H9 (cell line): ENCODE measurements at regions not wholly inside any gene's neighbourhood (a gene's known extent, or its start where the extent isn't known, plus 50 kb on each side); places are given as distances from the start of the nearest gene placed in this dataset.

Experiments used
- DNase-seq: peaks from one replicate; pipeline ENCODE4 v3.0.0-alpha.2; 2017
- H2AFZ ChIP-seq: one replicate; pipeline ENCODE4 v1.6.1; 2013; ENCODE audit warnings: mild to moderate bottlenecking, low read length, control low read depth, moderate library complexity
- H2AK5ac ChIP-seq: 2 replicates; pipeline ENCODE4 v1.6.1; 2013; ENCODE audit warnings: low read length, control low read depth, mixed read lengths; ENCODE audit not compliant: insufficient read length
- H2BK120ac ChIP-seq: one replicate; pipeline ENCODE4 v1.6.1; 2013; ENCODE audit warnings: low read depth, mild to moderate bottlenecking, low read length, control low read depth, inconsistent platforms; ENCODE audit not compliant: poor library complexity, severe bottlenecking
- H2BK12ac ChIP-seq: 2 replicates; pipeline ENCODE4 v1.6.1; 2013; ENCODE audit warnings: low read length, control low read depth, mixed read lengths, low read depth; ENCODE audit not compliant: insufficient read length
- H2BK15ac ChIP-seq: 2 replicates; pipeline ENCODE4 v1.6.1; 2013; ENCODE audit warnings: low read depth, low read length, control low read depth
- H2BK20ac ChIP-seq: one replicate; pipeline ENCODE4 v1.6.1; 2013; ENCODE audit warnings: low read depth, mild to moderate bottlenecking, low read length, control low read depth, inconsistent platforms; ENCODE audit not compliant: poor library complexity, severe bottlenecking
- H2BK5ac ChIP-seq: 2 replicates; pipeline ENCODE4 v1.6.1; 2013; ENCODE audit warnings: low read length, control low read depth, mixed read lengths; ENCODE audit not compliant: insufficient read length
- H3K14ac ChIP-seq: 2 replicates; pipeline ENCODE4 v1.6.1; 2013; ENCODE audit warnings: low read length, control low read depth; ENCODE audit not compliant: insufficient read depth
- H3K18ac ChIP-seq: 2 replicates; pipeline ENCODE4 v1.6.1; 2013; ENCODE audit warnings: low read depth, mild to moderate bottlenecking, mixed read lengths, low read length, control low read depth; ENCODE audit not compliant: insufficient read length
- H3K23ac ChIP-seq: 2 replicates; pipeline ENCODE4 v1.6.1; 2013; ENCODE audit warnings: low read length, control low read depth, mixed read lengths, low read depth; ENCODE audit not compliant: insufficient read length
- H3K23me2 ChIP-seq: 2 replicates; pipeline ENCODE4 v1.6.1; 2013; ENCODE audit warnings: low read depth, mild to moderate bottlenecking, mixed read lengths, low read length, control low read depth; ENCODE audit not compliant: insufficient read length, poor library complexity, severe bottlenecking
- H3K27ac ChIP-seq: 2 replicates; pipeline ENCODE4 v1.5.1; 2013; ENCODE audit warnings: low read length, control low read depth, mixed read lengths, low read depth; ENCODE audit not compliant: insufficient read length
- H3K27me3 ChIP-seq: 2 replicates; pipeline ENCODE4 v1.6.1; 2013; ENCODE audit warnings: low read length, control low read depth, inconsistent platforms; ENCODE audit not compliant: insufficient read depth
- H3K4ac ChIP-seq: 2 replicates; pipeline ENCODE4 v1.6.1; 2013; ENCODE audit warnings: low read depth, mild to moderate bottlenecking, control low read depth, inconsistent platforms, low read length, moderate library complexity
- H3K4me1 ChIP-seq: 2 replicates; pipeline ENCODE4 v1.6.1; 2013; ENCODE audit warnings: low read length, control low read depth, inconsistent platforms; ENCODE audit not compliant: insufficient read depth
- H3K4me2 ChIP-seq: 2 replicates; pipeline ENCODE4 v1.6.1; 2013; ENCODE audit warnings: low read length, control low read depth, mixed read lengths; ENCODE audit not compliant: insufficient read length, insufficient read depth
- H3K56ac ChIP-seq: 2 replicates; pipeline ENCODE4 v1.6.1; 2013; ENCODE audit warnings: low read depth, mild to moderate bottlenecking, mixed read lengths, low read length, control low read depth; ENCODE audit not compliant: insufficient read length
- H3K79me1 ChIP-seq: 2 replicates; pipeline ENCODE4 v1.6.1; 2013; ENCODE audit warnings: low read depth, mild to moderate bottlenecking, moderate library complexity, low read length, control low read depth, inconsistent platforms; ENCODE audit not compliant: insufficient read depth, poor library complexity, severe bottlenecking
- H3K79me2 ChIP-seq: 2 replicates; pipeline ENCODE4 v1.6.1; 2013; ENCODE audit warnings: low read length, control low read depth, inconsistent platforms; ENCODE audit not compliant: insufficient read depth
- H3K9ac ChIP-seq: 2 replicates; pipeline ENCODE4 v1.6.1; 2013; ENCODE audit warnings: low read length, control low read depth, mixed read lengths; ENCODE audit not compliant: insufficient read length; ENCODE audit errors: extremely low read depth
- H3K9me3 ChIP-seq: one replicate; pipeline ENCODE4 v1.6.1; 2013; ENCODE audit warnings: low read depth, low read length, inconsistent platforms; ENCODE audit not compliant: control insufficient read depth
- H3T11ph ChIP-seq: one replicate; pipeline ENCODE4 v1.6.1; 2013; ENCODE audit warnings: mild to moderate bottlenecking, low read length, control low read depth, inconsistent platforms
- H4K20me1 ChIP-seq: one replicate; pipeline ENCODE4 v1.6.1; 2013; ENCODE audit not compliant: control insufficient read depth, insufficient read length, insufficient read depth
- H4K5ac ChIP-seq: 2 replicates; pipeline ENCODE4 v1.6.1; 2013; ENCODE audit warnings: low read depth, mild to moderate bottlenecking, mixed read lengths, low read length, control low read depth; ENCODE audit not compliant: insufficient read length
- H4K8ac ChIP-seq: replicated peaks from 2 replicates; pipeline ENCODE4 v1.6.1; 2013; ENCODE audit warnings: low read length, control low read depth, mixed read lengths, low read depth; ENCODE audit not compliant: insufficient read length
- H4K91ac ChIP-seq: 2 replicates; pipeline ENCODE4 v1.6.1; 2013; ENCODE audit warnings: low read depth, mild to moderate bottlenecking, moderate library complexity, mixed read lengths, low read length, control low read depth; ENCODE audit not compliant: insufficient read length
- H3K27ac Mint-ChIP-seq, 3 experiments: 2 replicates in 2 of 3; 3 replicates in 1 of 3; pipeline ENCODE4 v1.8.0; 2020 to 2021; ENCODE audit warnings: mixed read lengths in 3 of 3, mild to moderate bottlenecking in 1 of 3, moderate library complexity in 1 of 3
- H3K27me3 Mint-ChIP-seq: 2 replicates; pipeline ENCODE4 v1.8.0; 2021; ENCODE audit warnings: low read depth, mild to moderate bottlenecking, moderate library complexity, mixed read lengths
- H3K36me3 Mint-ChIP-seq, 3 experiments: 2 replicates in 2 of 3; 3 replicates in 1 of 3; pipeline ENCODE4 v1.8.0; 2020 to 2021; ENCODE audit warnings: low read depth in 3 of 3, mixed read lengths in 3 of 3; ENCODE audit not compliant: insufficient read depth in 1 of 3
- H3K4me1 Mint-ChIP-seq, 2 experiments: 2 replicates each; pipeline ENCODE4 v1.8.0; 2020; ENCODE audit warnings: mixed read lengths in 2 of 2
- H3K4me3 Mint-ChIP-seq, 2 experiments: 2 replicates in 1 of 2; 3 replicates in 1 of 2; pipeline ENCODE4 v1.8.0; 2020 to 2021; ENCODE audit warnings: mild to moderate bottlenecking in 2 of 2, mixed read lengths in 2 of 2, moderate library complexity in 1 of 2
- H3K9me3 Mint-ChIP-seq, 2 experiments: 2 replicates in 1 of 2; 3 replicates in 1 of 2; pipeline ENCODE4 v1.8.0; 2020; ENCODE audit warnings: mild to moderate bottlenecking in 2 of 2, mixed read lengths in 2 of 2, moderate library complexity in 1 of 2
- WGBS: extraction: QIAGEN DNeasy Blood & Tissue Kit; methylation state at CpG from one replicate; pipeline ENCODE4 v1.1.7; 2013; ENCODE audit warnings: missing lambda C conversion rate, low lambda C conversion rate, mixed read lengths; ENCODE audit not compliant: insufficient read length; ENCODE audit errors: extremely low coverage; 5-methylcytosine and 5-hydroxymethylcytosine counted together
- TF ChIP-seq, protein P1 (sequence below): fragments of 200-600 bp; sonication (generic); conservative IDR thresholded peaks from 3 replicates; pipeline ENCODE4 v1.8.0; 2021; ENCODE audit warnings: antibody characterized with exemption, mild to moderate bottlenecking

- H3K14ac ChIP-seq, result no peak overlapping the region
- H3K27ac ChIP-seq, result no peak overlapping the region
- H3K4ac ChIP-seq, result no peak overlapping the region
- H2BK120ac ChIP-seq, result no peak overlapping the region
- no peak overlapping the region for H2BK15ac ChIP-seq
- Mint-ChIP-seq H3K36me3 (peaks cover 0 to 19% (median 10%) of the 10 kb centered on the region in 3 experiments; a peak in 5 of 7 replicates), H3K27me3 (no peaks in the 10 kb centered on the region), H3K9me3 (peaks cover 0 to 3% of the 10 kb centered on the region in 2 experiments; a peak in 3 of 5 replicates), H3K4me1 (peaks cover 42 to 55% of the 10 kb centered on the region in 2 experiments), H3K4me3 (no peak overlapping the region), H3K27ac (no peak overlapping the region)
- H3K4me1 ChIP-seq, result peaks cover 19% of the 10 kb centered on the region; the same call in 1 of the 2 replicates
- H4K91ac ChIP-seq, result no peak overlapping the region
- H3T11ph ChIP-seq, result no peak overlapping the region
- TF ChIP-seq, protein P1, sequence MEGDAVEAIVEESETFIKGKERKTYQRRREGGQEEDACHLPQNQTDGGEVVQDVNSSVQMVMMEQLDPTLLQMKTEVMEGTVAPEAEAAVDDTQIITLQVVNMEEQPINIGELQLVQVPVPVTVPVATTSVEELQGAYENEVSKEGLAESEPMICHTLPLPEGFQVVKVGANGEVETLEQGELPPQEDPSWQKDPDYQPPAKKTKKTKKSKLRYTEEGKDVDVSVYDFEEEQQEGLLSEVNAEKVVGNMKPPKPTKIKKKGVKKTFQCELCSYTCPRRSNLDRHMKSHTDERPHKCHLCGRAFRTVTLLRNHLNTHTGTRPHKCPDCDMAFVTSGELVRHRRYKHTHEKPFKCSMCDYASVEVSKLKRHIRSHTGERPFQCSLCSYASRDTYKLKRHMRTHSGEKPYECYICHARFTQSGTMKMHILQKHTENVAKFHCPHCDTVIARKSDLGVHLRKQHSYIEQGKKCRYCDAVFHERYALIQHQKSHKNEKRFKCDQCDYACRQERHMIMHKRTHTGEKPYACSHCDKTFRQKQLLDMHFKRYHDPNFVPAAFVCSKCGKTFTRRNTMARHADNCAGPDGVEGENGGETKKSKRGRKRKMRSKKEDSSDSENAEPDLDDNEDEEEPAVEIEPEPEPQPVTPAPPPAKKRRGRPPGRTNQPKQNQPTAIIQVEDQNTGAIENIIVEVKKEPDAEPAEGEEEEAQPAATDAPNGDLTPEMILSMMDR, result no peak
- H4K20me1 ChIP-seq, result no peaks in the 10 kb centered on the region
- no peak overlapping the region for H2BK5ac ChIP-seq
- H3K9ac ChIP-seq, result no peak overlapping the region
- H3K79me2 ChIP-seq, result no peaks in the 10 kb centered on the region
- H4K8ac ChIP-seq, result no peak overlapping the region
- no peaks in the 10 kb centered on the region for H3K9me3 ChIP-seq
- DNase-seq, result no peak
- H3K23me2 ChIP-seq, result no peaks in the 10 kb centered on the region
- H3K23ac ChIP-seq, result no peak overlapping the region
- no peak overlapping the region for H2BK20ac ChIP-seq
- no peak overlapping the region for H2AK5ac ChIP-seq
- no peaks in the 10 kb centered on the region for H3K79me1 ChIP-seq
- no peaks in the 10 kb centered on the region for H3K27me3 ChIP-seq
- no peak overlapping the region for H2AFZ ChIP-seq
- H4K5ac ChIP-seq, result no peak overlapping the region
- no peak overlapping the region for H3K56ac ChIP-seq
- no CpG with 5 or more reads among the region's 5 CpGs for WGBS
- no peak overlapping the region for H2BK12ac ChIP-seq
- no peak overlapping the region for H3K18ac ChIP-seq
- no peak overlapping the region for H3K4me2 ChIP-seq
These were observed 764.7 kb upstream of the FRG1 start for GRCh38 chr4:189176002-189176401.
